Upper lobe of left lung (tissue), 4 donors: ENCODE measurements at regions not wholly inside any gene's neighbourhood (a gene's known extent, or its start where the extent isn't known, plus 50 kb on each side); places are given as distances from the start of the nearest gene placed in this dataset.
"Not testable (repeated sequence)": the region's sequence is repeated elsewhere in the genome, so short reads cannot be mapped to it uniquely, and the experiment has no call there.

Experiments used
- CTCF ChIP-seq, 6 experiments: fragments of 450-650 bp in 4 of 6; fragments of 200-600 bp in 2 of 6; sonication (generic) in 2 of 6; IDR thresholded peaks; one replicate each; pipeline ENCODE4 v1.5.1; 2016 to 2019; ENCODE audit warnings: antibody characterized with exemption in 6 of 6
- POLR2A ChIP-seq, 4 donors: fragments of 450-650 bp; IDR thresholded peaks; one replicate each; pipeline ENCODE4 v1.5.1; 2016 to 2017; ENCODE audit warnings: antibody characterized with exemption in 4 of 4, mild to moderate bottlenecking in 2 of 4

- not testable (repeated sequence) for TF ChIP-seq CTCF, POLR2A (IDR thresholded peaks at IDR 0.05)
Observed at GRCh38 chr16:88241404-88242311, 141.1 kb upstream of the ZNF469 start.
